ENCODE measurements at regions not wholly inside any gene's neighbourhood (a gene's known extent, or its start where the extent isn't known, plus 50 kb on each side); places are given as distances from the start of the nearest gene placed in this dataset.

DNA sequence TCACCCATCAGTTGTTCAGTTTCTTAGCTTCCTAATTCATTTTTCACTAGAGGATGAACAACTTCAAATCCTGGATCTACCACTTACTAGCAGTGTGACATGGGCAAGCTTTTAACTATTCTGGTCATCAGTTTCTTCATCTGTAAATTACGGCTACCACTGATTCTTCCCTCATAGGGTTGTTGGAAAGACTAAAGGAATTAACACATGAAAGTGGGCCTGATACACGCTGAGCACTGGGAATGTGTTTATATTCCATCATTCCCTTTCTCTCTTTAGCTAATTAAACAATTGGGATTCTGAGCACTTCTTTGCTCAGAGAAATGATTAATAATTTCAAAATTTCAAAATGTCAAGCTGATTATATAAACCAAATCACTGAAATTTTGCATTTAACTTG, 862.3 kb upstream of the GCFC2 start:
- TF ChIP-seq, protein P1, sequence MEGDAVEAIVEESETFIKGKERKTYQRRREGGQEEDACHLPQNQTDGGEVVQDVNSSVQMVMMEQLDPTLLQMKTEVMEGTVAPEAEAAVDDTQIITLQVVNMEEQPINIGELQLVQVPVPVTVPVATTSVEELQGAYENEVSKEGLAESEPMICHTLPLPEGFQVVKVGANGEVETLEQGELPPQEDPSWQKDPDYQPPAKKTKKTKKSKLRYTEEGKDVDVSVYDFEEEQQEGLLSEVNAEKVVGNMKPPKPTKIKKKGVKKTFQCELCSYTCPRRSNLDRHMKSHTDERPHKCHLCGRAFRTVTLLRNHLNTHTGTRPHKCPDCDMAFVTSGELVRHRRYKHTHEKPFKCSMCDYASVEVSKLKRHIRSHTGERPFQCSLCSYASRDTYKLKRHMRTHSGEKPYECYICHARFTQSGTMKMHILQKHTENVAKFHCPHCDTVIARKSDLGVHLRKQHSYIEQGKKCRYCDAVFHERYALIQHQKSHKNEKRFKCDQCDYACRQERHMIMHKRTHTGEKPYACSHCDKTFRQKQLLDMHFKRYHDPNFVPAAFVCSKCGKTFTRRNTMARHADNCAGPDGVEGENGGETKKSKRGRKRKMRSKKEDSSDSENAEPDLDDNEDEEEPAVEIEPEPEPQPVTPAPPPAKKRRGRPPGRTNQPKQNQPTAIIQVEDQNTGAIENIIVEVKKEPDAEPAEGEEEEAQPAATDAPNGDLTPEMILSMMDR (IDR thresholded peaks at IDR 0.05; ENCODE audit: low read depth, low read length, poor library complexity, severe bottlenecking), result no peak
- no peak for TF ChIP-seq EZH2phosphoT487 (IDR thresholded peaks at IDR 0.05; ENCODE audit: borderline replicate concordance, low read length)
